ENCODE measurements at regions not wholly inside any gene's neighbourhood (a gene's known extent, or its start where the extent isn't known, plus 50 kb on each side); places are given as distances from the start of the nearest gene placed in this dataset.

DNA sequence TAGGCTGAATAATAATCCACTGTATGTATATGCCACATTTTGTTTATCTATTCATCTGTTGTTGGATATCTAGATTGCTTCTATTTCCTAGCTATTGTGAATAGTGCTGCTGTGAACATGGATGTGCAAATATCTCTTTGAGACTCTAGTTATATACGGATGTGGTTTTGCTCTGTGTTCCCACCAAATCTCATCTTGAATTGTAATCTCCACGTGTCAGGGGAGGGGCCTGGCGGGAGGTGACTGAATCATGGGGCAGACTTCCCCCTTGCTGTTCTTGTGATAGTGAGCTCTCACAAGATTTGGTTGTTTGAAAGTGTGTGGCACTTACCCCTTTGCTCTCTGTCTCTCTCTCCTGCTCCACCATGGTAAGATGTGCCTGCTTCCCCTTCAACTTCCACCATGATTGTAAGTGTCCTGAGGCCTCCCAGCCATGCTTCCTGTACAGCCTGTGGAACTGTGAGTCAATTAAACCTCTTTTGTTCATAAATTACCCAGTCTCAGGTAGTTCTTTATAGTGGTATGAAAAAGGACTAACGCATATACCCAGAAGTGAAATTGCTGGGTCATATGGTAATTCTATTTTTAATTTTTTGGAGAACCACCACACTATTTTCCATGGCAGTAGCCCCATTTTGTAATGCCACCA lies 86.1 kb upstream of the UPP2 start:
- Histone ChIP-seq H3K4me3 (ENCODE audit: low read length in 2 of 2) (no peak overlapping the region), H3K9me3 (ENCODE audit: control insufficient read depth, low read length) (no peaks in the 10 kb centered on the region), H3K27me3 (ENCODE audit: control insufficient read depth in 1 of 2, insufficient read depth in 2 of 2, low read length in 1 of 2) (no peaks in the 10 kb centered on the region), H3K4me1 (ENCODE audit: control insufficient read depth in 1 of 2, insufficient read depth in 2 of 2, low read length in 2 of 2) (no peaks in the 10 kb centered on the region), H3K27ac (ENCODE audit: low read depth in 1 of 2, low read length in 2 of 2) (no peak overlapping the region), H3K36me3 (ENCODE audit: control insufficient read depth in 1 of 2, insufficient read depth in 2 of 2, low read length in 1 of 2) (no peaks in the 10 kb centered on the region)
- intact Hi-C loops (cut with DNase I), result no loop called here
- ATAC-seq (ENCODE audit: low FRiP score), result no peak
- 74 to 82% methylated on average over 4 of the region's 4 CpGs for WGBS, 2 donors
- no peak for DNase-seq

GRCh38 chr2:158013891-158014290 lies 87.8 kb upstream of the UPP2 start:
- WGBS, 2 donors, result 91% methylated on average over 1 of the region's 1 CpG
- no peak overlapping the region for H3K27ac ChIP-seq (ENCODE audit: low read depth in 1 of 2, low read length in 2 of 2)
- DNase-seq (no peak), ATAC-seq (ENCODE audit: low FRiP score) (no peak)
- H3K4me3 ChIP-seq (ENCODE audit: low read length in 2 of 2), result no peak overlapping the region
- H3K9me3 ChIP-seq (ENCODE audit: control insufficient read depth, low read length), result no peaks in the 10 kb centered on the region
- intact Hi-C loops (cut with DNase I), result loop anchor here in 1 of 2 donors (5.0 kb wide), 1 partner anchor 517 kb away; no protein-coding TSS in a partner anchor
- H3K4me1 ChIP-seq (ENCODE audit: control insufficient read depth in 1 of 2, insufficient read depth in 2 of 2, low read length in 2 of 2), result no peaks in the 10 kb centered on the region
- no peaks in the 10 kb centered on the region for H3K27me3 ChIP-seq (ENCODE audit: control insufficient read depth in 1 of 2, insufficient read depth in 2 of 2, low read length in 1 of 2)
- H3K36me3 ChIP-seq (ENCODE audit: control insufficient read depth in 1 of 2, insufficient read depth in 2 of 2, low read length in 1 of 2), result no peaks in the 10 kb centered on the region

GRCh38 chr2:158011055-158011771 lies 90.5 kb upstream of the UPP2 start:
- H3K36me3 ChIP-seq (ENCODE audit: control insufficient read depth in 1 of 2, insufficient read depth in 2 of 2, low read length in 1 of 2), result no peaks in the 10 kb centered on the region
- intact Hi-C loops (cut with DNase I), result loop anchor here (2.0 to 5.0 kb wide), 2 partner anchors 234 to 514 kb away; no protein-coding TSS in a partner anchor
- H3K27ac ChIP-seq (ENCODE audit: low read depth in 1 of 2, low read length in 2 of 2), result no peak overlapping the region
- H3K27me3 ChIP-seq (ENCODE audit: control insufficient read depth in 1 of 2, insufficient read depth in 2 of 2, low read length in 1 of 2), result no peaks in the 10 kb centered on the region
- H3K4me3 ChIP-seq (ENCODE audit: low read length in 2 of 2), result no peak overlapping the region
- DNase-seq, result no peak
- 87 to 89% methylated on average over 5 of the region's 5 CpGs for WGBS, 2 donors
- H3K9me3 ChIP-seq (ENCODE audit: control insufficient read depth, low read length), result no peaks in the 10 kb centered on the region
- no peak for ATAC-seq (ENCODE audit: low FRiP score)
- no peaks in the 10 kb centered on the region for H3K4me1 ChIP-seq (ENCODE audit: control insufficient read depth in 1 of 2, insufficient read depth in 2 of 2, low read length in 2 of 2)

DNA sequence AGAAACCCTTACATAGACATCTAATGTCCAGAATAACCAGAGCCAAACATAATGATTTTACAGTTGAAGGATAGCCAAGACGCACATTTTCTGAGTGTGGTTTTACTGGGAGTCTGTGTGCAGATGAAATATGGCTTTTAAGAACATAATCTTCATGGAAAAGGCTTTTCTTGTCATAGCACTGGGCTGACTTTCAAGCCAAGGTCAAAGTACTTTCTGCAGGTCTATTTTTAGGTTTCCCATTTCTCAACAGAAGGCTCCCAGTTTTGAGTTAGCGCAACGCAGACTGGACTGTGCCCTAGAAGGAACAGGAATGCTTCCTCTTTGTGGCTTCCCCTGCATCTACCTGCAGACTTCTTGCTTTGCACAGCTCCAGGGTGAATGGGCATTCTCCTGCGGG lies 92.3 kb upstream of the UPP2 start:
- Histone ChIP-seq H3K9me3 (ENCODE audit: control insufficient read depth, low read length) (no peaks in the 10 kb centered on the region), H3K4me1 (ENCODE audit: control insufficient read depth in 1 of 2, insufficient read depth in 2 of 2, low read length in 2 of 2) (no peaks in the 10 kb centered on the region), H3K27me3 (ENCODE audit: control insufficient read depth in 1 of 2, insufficient read depth in 2 of 2, low read length in 1 of 2) (no peaks in the 10 kb centered on the region), H3K4me3 (ENCODE audit: low read length in 2 of 2) (no peak overlapping the region), H3K36me3 (ENCODE audit: control insufficient read depth in 1 of 2, insufficient read depth in 2 of 2, low read length in 1 of 2) (no peaks in the 10 kb centered on the region), H3K27ac (ENCODE audit: low read depth in 1 of 2, low read length in 2 of 2) (no peak overlapping the region)
- ATAC-seq (ENCODE audit: low FRiP score), result no peak
- no peak for DNase-seq
- intact Hi-C loops (cut with DNase I), result loop anchor here (5.0 to 10.0 kb wide), 2 partner anchors 135 to 512 kb away; partner anchors contain the start of gene ACVR1 (in 1 of the 2)
- 20% methylated on average over 4 of the region's 4 CpGs for WGBS, 2 donors

GRCh38 chr2:158006961-158007719 lies 94.5 kb upstream of the UPP2 start:
- no peak for ATAC-seq (ENCODE audit: low FRiP score)
- WGBS, 2 donors, result 88 to 90% methylated on average over 9 of the region's 9 CpGs
- Histone ChIP-seq H3K27me3 (ENCODE audit: control insufficient read depth in 1 of 2, insufficient read depth in 2 of 2, low read length in 1 of 2) (no peaks in the 10 kb centered on the region), H3K4me1 (ENCODE audit: control insufficient read depth in 1 of 2, insufficient read depth in 2 of 2, low read length in 2 of 2) (no peaks in the 10 kb centered on the region), H3K27ac (ENCODE audit: low read depth in 1 of 2, low read length in 2 of 2) (no peak overlapping the region), H3K4me3 (ENCODE audit: low read length in 2 of 2) (no peak overlapping the region), H3K36me3 (ENCODE audit: control insufficient read depth in 1 of 2, insufficient read depth in 2 of 2, low read length in 1 of 2) (no peaks in the 10 kb centered on the region), H3K9me3 (ENCODE audit: control insufficient read depth, low read length) (no peaks in the 10 kb centered on the region)
- DNase-seq, result no peak
- intact Hi-C loops (cut with DNase I), result loop anchor here (5.0 to 10.0 kb wide), 2 partner anchors 132 to 510 kb away; partner anchors contain the start of gene ACVR1 (in 1 of the 2)

DNA sequence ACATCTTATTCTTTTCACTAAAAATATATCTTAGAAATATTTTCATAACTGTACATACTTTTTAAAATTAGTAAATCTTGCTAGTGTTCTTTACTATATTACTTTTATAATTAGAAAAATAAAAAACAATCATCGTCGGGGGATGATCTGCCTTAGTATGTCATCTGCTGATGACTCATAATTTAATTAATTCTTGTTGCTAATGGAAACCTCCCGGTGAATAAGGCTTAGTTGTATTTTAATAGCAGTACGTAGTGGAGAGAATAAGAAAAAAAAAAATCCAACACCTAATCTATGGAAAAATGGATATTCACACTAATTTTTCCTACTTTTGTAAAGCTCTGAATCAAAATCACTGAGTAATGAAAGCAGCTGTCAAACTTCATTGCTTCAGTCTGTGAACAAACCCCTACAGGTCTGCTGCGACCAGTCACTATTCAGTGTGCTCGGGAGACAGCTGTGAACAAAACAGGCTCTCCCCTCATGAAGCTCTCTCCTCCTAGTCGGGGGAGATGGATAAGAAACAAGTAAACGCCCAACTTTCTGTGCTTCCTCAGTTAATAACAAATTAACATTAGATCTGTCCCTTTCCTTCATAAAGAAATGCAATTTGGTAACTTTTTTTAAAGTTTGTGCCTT lies 97.4 kb upstream of the UPP2 start:
- Histone ChIP-seq H3K27ac (ENCODE audit: low read depth in 1 of 2, low read length in 2 of 2) (no peak overlapping the region), H3K9me3 (ENCODE audit: control insufficient read depth, low read length) (no peaks in the 10 kb centered on the region), H3K27me3 (ENCODE audit: control insufficient read depth in 1 of 2, insufficient read depth in 2 of 2, low read length in 1 of 2) (no peaks in the 10 kb centered on the region), H3K4me1 (ENCODE audit: control insufficient read depth in 1 of 2, insufficient read depth in 2 of 2, low read length in 2 of 2) (no peaks in the 10 kb centered on the region), H3K4me3 (ENCODE audit: low read length in 2 of 2) (no peak overlapping the region), H3K36me3 (ENCODE audit: control insufficient read depth in 1 of 2, insufficient read depth in 2 of 2, low read length in 1 of 2) (no peaks in the 10 kb centered on the region)
- intact Hi-C loops (cut with DNase I), result loop anchor here in 1 of 2 donors (10.0 kb wide), 1 partner anchor 129 kb away; the partner anchor contains the start of gene ACVR1
- DNase-seq, result no peak
- WGBS, 2 donors, result 61 to 62% methylated on average over 8 of the region's 8 CpGs
- ATAC-seq (ENCODE audit: low FRiP score), result no peak

GRCh38 chr2:158002079-158002478 lies 99.6 kb upstream of the UPP2 start:
- ATAC-seq (ENCODE audit: low FRiP score), result no peak
- no peaks in the 10 kb centered on the region for H3K36me3 ChIP-seq (ENCODE audit: control insufficient read depth in 1 of 2, insufficient read depth in 2 of 2, low read length in 1 of 2)
- H3K4me1 ChIP-seq (ENCODE audit: control insufficient read depth in 1 of 2, insufficient read depth in 2 of 2, low read length in 2 of 2), result no peaks in the 10 kb centered on the region
- peaks cover 1% of the 10 kb centered on the region for H3K9me3 ChIP-seq (ENCODE audit: control insufficient read depth, low read length)
- DNase-seq, result no peak
- H3K27me3 ChIP-seq (ENCODE audit: control insufficient read depth in 1 of 2, insufficient read depth in 2 of 2, low read length in 1 of 2), result no peaks in the 10 kb centered on the region
- no peak overlapping the region for H3K27ac ChIP-seq (ENCODE audit: low read depth in 1 of 2, low read length in 2 of 2)
- intact Hi-C loops (cut with DNase I), result loop anchor here in 1 of 2 donors (10.0 kb wide), 1 partner anchor 127 kb away; the partner anchor contains the start of gene ACVR1
- 87 to 91% methylated on average over 4 of the region's 4 CpGs for WGBS, 2 donors
- H3K4me3 ChIP-seq (ENCODE audit: low read length in 2 of 2), result no peak overlapping the region

GRCh38 chr2:157996799-157997198 lies 104.9 kb upstream of the UPP2 start:
- Histone ChIP-seq H3K36me3 (ENCODE audit: control insufficient read depth in 1 of 2, insufficient read depth in 2 of 2, low read length in 1 of 2) (no peaks in the 10 kb centered on the region), H3K4me1 (ENCODE audit: control insufficient read depth in 1 of 2, insufficient read depth in 2 of 2, low read length in 2 of 2) (no peaks in the 10 kb centered on the region), H3K27ac (ENCODE audit: low read depth in 1 of 2, low read length in 2 of 2) (no peak overlapping the region), H3K27me3 (ENCODE audit: control insufficient read depth in 1 of 2, insufficient read depth in 2 of 2, low read length in 1 of 2) (no peaks in the 10 kb centered on the region), H3K9me3 (ENCODE audit: control insufficient read depth, low read length) (peaks cover 1% of the 10 kb centered on the region), H3K4me3 (ENCODE audit: low read length in 2 of 2) (no peak overlapping the region)
- intact Hi-C loops (cut with DNase I), result no loop called here
- DNase-seq (no peak), ATAC-seq (ENCODE audit: low FRiP score) (no peak)
- 8 to 25% methylated on average over 1 of the region's 1 CpG for WGBS, 2 donors

All from aorta (tissue), 5 donors.